ENCODE measurements at regions not wholly inside any gene's neighbourhood (a gene's known extent, or its start where the extent isn't known, plus 50 kb on each side); places are given as distances from the start of the nearest gene placed in this dataset.

DNA sequence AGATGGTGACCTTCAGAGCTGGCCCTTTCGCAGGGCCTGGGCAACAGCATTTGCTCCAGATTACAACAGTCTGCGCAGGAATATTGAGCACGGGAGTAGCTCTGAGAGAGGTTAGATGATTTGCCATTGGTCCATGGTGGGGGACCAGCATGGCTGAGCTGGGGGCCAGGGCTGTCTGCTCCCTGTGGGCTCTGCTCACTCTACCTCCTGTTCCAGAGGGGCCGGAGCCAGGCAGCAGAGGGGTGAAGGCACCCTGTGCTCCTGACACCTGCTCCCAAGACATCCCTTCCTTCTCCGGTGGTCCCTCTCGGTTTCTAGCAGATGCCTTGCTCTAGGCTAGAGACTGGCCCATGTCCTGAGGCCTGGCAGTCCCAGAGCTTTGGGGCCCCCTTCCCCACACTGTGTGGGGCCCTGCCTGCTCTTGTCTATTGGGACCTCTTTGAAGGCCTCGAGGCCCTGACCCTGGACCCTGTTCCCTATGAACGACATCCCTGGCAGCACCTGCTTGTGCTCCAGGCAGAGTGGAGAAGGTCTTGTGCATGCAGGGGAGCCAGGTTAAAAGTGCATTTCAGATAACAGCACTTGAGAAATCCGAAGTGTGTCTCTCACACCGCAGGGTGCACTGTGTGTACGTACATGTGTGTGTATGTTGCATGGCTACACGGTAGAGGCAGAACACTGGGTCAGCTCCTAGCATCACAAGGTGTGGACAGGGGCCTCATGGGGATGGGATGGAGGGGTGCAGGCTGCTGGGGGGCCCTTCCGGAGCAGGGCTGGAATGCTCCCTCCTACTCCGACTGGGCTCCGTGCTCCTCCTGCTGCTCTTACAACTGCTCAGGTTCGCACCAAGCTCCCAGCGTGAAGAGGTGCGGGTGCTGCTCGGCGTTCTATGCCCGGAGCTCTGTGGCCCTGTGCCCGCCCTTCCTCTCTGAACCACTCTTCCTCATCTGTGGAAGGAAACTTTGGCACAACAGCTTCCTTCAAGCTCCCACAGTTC, 123.3 kb upstream of the B3GAT1 start:
- DNase-seq (ENCODE audit: low read depth in 2 of 2): no peak

DNA sequence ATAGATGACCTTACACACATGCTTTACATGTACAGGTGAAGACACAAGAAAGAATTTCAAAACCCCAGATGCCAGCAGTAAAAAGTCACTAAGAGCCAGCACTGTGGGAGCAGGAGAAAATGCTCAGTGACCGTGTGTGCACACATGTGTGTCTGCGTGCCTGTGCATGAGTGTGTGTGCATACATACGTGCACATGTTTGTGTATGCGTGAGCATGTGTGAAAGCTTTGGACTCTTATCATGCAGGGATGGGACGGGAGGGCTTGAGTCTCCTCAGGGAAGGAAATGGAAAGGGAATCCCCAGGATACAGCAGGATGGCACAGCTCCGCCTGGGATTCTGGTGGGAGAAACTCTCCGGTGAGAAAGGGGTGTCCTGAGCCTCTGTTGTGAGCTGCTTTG, 121.5 kb upstream of the B3GAT1 start:
- no peak for DNase-seq (ENCODE audit: low read depth in 2 of 2)

DNA sequence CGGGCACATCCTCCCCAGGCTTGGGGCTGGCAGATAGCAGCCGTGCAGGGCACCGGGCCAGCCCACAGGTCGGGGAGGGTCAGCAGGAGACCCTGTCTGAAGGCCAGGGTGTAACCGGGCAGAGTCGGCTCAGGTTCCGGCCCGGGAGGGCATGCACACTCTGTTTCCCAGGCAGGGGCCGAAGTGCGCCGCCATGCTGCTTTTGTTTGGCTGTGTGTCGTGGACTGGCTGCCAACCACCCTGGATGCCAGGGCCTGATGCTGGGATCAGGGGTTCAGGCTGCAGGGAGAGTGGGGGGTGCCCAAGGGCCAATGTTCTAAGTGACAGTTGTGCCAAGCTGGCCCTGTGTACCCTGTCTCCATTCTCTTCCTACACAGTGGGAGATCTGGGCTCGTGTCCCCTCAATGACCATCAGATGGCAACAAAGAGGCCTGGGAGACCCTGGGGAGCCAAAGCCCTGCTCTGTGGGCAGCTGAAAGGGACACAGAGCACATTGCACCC, 120.9 kb upstream of the B3GAT1 start:
- no peak for DNase-seq (ENCODE audit: low read depth in 2 of 2)

GRCh38 chr11:134532131-134532920, 120.3 kb upstream of the B3GAT1 start:
- no peak for DNase-seq (ENCODE audit: low read depth in 2 of 2)

- DNase-seq (ENCODE audit: low read depth in 2 of 2): no peak
Measured at GRCh38 chr11:134531327-134532130, 119.5 kb upstream of the B3GAT1 start.

DNA sequence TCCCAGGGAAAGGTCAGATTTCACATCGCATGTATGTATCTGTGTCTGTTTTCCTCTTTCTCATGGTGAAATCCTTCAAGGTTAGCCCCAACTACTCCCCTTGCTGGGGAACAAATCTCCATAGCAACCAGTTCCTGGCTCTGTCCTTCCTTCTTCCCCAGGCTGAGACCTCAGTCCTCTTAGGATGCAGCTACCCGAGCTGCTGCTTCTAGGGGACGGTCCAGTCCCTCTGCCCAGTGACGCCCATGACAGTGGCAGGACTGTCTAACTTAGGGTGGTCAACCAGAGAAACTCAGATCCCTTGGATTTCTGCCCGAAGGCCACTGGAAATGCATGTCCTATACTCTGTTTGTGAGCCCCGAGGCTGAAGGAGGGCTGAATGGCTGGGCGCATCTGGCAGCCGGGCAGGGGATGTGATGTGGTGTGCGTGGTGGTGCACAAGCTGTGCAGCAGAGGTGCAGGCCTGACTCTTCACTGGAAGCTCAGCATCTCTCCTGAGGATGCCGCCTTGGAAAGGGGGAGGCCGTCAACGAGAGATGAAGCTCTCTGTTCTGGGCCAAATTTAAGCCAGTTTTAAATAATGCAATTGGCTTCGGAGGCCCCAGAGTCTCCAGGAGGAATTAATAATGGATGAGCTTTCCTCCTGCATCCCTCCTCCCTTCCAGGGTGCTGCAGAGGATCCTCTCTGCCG, 118.7 kb upstream of the B3GAT1 start:
- no peak for DNase-seq (ENCODE audit: low read depth in 2 of 2)

- DNase-seq (ENCODE audit: low read depth in 2 of 2): no peak
Measured at GRCh38 chr11:134529212-134530096, 117.4 kb upstream of the B3GAT1 start.

DNA sequence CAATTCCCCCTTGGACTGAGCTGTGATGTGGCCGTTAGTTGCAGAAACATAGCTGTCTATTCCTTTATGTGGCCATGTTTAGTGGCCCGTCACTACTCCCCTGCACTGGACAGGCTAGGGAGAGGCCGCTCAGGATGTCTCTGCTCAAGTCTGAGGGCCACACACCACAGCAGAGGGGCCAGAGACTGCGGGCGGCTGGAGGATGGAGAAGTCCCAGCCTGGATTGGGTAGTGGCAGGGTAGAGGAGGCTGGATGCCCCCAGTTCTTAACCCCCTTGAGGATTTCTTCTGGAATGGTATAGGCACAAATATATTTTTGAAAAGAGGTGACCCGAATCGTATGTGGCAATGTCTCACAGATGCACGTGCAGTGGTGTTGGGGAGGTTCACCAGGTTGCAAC, 116.4 kb upstream of the B3GAT1 start:
- no peak for DNase-seq (ENCODE audit: low read depth in 2 of 2)

DNA sequence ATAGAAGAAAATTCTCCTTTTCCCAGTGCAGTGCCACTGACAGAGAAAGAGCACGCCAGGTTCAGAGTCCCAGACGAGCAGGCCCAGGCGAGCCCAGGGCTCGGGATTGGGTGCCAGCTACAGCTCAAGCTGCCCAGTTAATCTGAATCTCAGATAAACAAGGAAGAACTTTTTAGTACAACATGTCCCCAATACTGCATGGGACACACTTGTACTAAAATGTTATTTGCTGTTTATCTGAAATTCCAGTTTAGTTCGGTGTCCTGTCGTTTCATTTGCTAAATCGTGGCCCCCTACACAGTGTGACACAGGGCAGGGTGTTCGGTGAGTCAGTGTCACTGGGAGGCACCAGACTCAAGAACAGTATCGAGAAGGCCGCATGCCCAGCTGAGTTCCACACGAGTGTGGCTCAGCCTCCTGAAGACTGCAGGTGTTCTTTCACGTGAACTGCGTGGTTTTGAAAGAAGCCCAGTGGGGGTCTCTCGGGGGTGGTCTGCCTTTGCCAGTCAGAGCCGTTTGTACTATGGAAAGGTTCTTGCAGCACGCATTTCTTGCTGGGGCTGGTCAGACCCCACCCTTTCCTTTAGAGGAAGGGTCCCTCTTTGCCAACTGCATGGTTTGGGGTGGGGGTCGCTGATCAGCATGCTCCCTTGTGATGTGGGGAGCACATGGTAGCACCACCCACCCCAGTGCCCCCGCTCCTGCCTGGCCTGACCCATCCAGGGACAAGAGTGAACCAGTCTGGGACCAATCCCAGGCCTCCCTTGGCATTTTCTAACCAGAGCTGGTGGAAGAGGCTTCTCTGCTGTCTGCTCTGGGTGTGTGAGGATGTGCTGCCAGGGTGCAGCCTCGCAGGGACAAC, 115.6 kb upstream of the B3GAT1 start:
- DNase-seq (ENCODE audit: low read depth in 2 of 2): no peak

- DNase-seq (ENCODE audit: low read depth in 2 of 2): no peak
Measured at GRCh38 chr11:134524896-134525845, 113.1 kb upstream of the B3GAT1 start.

DNA sequence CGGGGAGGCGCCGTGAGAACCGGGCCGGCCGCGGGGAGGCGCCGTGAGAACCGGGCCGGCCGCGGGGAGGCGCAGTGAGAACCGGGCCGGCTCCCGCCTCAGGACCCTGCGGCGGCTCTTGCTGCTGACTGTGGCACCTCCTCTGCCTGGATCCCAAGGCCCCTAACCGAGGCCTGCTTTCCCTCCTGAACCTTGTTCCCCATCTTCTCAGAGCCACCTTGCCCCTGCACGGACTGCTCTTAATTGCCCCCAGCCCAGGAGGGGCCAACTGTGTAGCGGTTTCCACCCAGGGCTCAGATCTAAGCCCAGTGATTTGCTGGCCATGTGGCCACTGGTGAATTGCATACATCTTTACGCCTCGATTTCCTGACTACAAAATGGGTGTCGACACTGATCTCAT, 112.2 kb upstream of the B3GAT1 start:
- DNase-seq (ENCODE audit: low read depth in 2 of 2): no peak

DNA sequence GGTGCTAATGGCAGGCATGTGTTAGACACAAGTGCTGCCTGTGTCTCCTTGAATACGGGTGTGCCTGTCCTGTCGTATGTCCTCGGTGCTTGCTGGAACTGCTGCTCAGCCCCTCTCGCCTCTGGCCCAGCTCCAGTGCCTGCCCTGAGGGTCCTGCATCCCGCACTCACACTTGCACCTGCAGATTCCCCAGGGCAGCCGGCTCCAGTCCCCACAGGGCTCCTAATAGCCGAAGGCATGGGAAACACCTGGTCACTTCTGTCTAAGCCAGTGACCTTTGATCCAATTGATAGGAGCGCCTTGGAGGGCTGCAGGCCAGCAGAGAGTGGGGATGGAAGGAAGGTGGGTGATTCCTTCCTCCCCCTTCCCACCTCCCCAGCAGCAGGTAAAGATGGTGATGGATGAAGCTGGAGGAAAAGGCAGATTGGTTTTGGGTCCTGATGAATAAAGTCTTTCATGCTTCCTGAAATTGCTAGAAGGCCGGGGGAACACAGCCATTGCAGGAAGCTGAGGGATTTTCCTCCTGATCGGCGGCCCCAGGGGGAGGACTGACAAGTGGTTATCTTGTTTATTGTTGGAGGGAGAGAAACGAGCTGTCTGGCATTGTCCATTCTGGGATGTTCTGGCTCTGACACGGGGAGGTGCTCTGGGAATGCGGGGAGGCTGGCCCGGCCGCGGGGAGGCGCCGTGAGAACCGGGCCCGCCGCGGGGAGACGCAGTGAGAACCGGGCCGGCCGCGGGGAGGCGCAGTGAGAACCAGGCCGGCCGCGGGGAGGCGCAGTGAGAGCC, 110.9 kb upstream of the B3GAT1 start:
- DNase-seq (ENCODE audit: low read depth in 2 of 2): no peak

- no peak for DNase-seq (ENCODE audit: low read depth in 2 of 2)
Measured at GRCh38 chr11:134521452-134522289, 109.6 kb upstream of the B3GAT1 start.

DNA sequence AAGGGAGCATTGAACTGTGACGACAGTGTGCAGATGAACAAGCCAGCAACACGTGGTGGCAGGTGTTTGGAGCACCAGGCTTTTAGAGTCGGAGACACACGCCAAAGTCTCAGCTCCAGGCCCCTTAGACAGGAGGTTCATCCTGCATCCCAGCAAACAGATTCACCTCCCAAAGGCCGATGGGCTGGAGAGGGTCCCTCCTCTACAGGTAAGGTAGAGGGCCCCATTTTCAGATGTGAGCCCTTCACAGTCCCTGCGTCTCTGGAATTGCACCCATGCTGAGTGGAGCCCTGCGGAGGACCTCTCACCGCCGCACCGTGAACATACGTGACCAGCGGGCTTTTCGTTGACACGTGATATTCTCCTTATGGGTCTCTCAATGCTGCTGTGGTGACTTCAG, 109.0 kb upstream of the B3GAT1 start:
- no peak for DNase-seq (ENCODE audit: low read depth in 2 of 2)

GRCh38 chr11:134519788-134520187, 107.7 kb upstream of the B3GAT1 start:
- no peak for DNase-seq (ENCODE audit: low read depth in 2 of 2)

GRCh38 chr11:134519390-134519750, 107.3 kb upstream of the B3GAT1 start:
- no peak for DNase-seq (ENCODE audit: low read depth in 2 of 2)

Data from fibroblast of skin of left quadriceps (primary cell).